NCI-H2081 treated with DMSO at 0.1 percent for 48 hours (cell line): ENCODE measurements at regions not wholly inside any gene's neighbourhood (a gene's known extent, or its start where the extent isn't known, plus 50 kb on each side); places are given as distances from the start of the nearest gene placed in this dataset.
"Not testable (repeated sequence)": the region's sequence is repeated elsewhere in the genome, so short reads cannot be mapped to it uniquely, and the experiment has no call there.

Experiments used
- DNase-seq: peaks from one replicate; lab custom pipeline; 2025; lab: John Stamatoyannopoulos, UW

DNA sequence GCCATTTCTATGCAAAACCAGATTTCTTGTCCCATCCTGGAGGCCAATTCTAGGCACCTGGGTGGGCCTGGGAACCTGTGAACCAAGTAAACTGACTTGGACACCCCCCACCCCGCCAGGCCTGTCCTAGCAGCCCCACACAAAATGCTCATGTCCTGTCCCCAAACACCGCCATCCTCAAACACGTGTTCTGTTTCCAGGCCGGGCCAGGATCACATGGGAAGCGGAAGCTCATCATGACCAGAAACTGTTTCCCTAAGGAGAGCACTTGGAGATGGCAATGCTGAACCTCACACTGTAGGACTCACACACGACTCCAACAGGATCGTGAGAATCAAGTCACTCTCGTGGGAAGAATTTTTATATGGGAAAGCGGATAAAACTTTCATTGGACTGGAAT lies 78.7 kb upstream of the DRD5 start:
- DNase-seq, result not testable (repeated sequence)

DNA sequence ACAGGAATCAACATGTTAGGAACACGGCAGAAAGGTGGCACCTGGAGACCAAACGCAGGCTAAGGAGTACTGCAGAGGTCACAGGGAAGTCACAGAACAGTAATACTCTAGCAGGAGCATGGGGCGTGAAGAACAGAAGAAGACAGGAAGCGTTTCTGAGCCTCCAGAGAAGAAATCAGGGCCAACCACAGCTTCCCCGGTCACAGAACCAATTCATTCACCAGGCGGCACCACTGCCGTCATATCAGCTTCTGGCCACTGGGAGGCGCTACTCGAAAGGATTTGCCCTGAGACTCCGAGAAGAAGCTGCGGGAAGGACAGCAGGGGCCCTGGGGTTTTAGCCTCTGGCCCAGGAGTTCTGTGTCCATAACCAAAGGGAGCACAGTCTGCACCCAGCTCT lies 78.0 kb upstream of the DRD5 start:
- DNase-seq, result peak; percentile 57

DNA sequence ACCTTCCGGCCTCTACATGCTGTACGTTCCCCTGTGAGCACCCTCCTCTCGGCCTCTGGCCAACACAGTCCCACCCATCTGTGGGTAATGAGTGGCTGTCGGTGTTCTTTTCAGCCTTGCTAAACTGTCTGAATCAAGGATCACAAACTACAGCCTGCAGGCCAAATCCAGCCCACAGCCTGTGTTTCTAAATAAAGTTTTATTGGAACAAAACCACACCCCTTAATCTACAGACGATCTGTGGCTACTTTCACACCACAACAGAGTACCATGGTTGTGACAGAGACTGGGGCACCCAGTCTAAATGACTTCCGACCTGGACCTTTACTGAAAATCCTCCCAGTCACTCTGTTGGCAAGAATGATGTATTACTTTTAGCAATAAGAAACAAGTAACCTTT lies 77.3 kb upstream of the DRD5 start:
- not testable (repeated sequence) for DNase-seq

DNA sequence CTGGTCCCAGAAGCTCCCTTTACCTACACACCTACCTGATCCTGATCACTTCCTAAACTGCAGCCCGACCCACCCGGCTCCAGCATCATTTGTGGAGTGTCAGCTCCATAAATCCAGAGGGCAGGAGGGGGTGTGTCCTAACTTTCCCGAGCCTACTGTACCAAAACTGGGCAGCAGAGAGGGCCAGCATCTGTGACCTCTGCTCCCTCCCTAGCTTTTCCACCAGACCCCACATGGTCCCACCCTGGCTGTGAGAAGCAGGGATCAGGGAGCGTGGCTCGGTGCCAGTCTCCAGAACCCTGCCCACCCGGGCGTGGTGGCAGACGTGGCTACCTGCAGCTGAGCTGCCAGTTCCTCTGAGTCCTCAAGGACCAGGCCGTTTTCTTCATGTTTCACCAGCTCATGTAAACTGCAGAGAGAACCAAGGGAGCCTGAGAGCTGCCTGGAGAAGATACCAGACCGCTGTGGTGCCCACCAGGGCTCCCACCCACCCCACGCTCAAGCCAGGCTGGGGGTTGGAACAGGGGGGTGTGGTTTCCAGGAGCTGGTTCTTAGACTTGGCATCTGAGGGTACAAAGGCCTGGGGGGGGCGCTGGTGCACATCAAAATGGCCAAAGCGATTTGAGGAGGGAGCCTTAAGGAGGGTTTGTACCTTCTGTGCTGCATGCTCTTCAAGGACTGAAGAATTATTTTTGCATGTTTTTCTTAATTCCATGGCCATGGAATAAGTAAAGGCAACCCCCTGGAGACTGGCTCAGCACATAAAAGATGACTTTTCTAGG lies 76.7 kb upstream of the DRD5 start:
- no peak for DNase-seq

DNA sequence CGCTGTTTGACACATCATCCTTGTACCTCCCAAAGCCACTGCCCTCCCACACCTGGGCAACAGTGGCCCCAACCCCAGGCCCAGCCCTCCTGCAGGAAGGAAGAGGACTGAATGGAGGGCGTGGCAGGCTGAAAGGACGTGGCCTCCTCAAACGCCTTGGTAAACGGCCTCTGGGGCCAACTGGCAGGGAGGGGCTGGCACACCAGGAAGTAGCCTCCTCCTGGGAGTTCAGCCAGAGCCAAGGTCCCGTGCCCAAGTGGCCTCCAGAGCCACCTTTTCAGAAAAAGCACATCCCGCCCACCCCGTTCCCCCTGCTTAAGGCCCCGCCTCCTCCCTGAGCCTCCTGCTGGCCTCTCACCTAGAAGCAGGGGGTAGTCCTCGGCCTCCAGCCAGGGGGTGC lies 74.2 kb upstream of the DRD5 start:
- not testable (repeated sequence) for DNase-seq

DNA sequence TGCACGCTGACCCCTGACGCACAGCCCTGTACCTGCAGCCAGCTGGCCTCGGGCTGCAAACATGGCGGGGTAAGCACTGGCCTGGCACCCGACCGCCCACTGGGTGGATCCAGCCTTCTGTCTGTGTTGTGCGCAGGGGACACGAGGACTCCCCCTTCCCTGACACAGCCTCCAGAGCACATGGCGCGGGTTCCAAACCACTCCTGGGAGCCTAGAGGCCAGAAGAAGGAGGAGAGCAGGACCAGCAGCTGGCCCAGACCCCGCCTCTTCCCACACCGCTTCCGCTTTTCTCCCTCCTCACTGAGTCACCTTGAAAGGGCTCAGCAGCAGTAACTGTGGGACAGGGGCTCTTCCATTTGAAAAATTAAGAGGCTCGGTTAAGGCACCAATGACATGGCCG lies 73.5 kb upstream of the DRD5 start:
- not testable (repeated sequence) for DNase-seq

DNA sequence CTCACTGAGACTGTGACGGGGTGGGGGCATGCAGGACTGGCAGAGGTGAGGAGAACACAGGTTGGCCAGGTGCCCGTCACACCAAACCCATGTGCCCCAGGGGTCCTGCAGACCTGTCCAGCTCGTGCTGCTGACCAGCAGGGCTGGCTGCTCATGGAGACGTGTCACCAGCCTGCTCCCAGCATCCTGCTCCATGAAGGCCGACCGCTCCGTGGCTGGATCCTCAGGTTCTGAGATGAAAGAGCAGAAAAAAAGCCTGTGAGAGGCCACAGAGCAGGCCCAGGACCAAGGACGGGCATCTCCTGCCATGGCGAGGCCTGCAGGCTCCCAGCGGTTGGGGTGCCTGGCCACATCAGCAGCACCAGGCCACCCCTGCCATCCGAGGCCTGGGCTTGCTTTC lies 71.7 kb upstream of the DRD5 start:
- no peak for DNase-seq

GRCh38 chr4:9715271-9715670 lies 66.2 kb upstream of the DRD5 start:
- not testable (repeated sequence) for DNase-seq

DNA sequence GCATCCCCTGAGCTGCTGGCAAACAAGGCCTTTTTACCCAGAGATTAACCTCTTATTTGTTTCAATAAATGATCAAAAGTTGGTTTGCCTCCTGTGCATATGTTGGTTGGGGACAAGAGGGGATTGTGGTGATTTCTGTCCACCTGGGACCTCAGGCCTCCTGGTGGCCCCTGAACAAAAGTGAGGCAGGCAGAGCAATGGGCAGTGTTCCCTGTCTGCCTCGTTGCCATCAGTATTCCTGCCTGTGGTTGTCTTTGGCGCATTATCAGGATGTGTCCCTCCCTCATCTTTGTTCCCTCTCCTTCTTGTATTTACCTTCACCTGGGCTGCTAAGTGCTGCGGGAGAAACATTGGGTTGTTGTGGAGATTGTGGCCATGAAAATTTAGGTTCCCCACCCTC lies 65.3 kb upstream of the DRD5 start:
- no peak for DNase-seq

DNA sequence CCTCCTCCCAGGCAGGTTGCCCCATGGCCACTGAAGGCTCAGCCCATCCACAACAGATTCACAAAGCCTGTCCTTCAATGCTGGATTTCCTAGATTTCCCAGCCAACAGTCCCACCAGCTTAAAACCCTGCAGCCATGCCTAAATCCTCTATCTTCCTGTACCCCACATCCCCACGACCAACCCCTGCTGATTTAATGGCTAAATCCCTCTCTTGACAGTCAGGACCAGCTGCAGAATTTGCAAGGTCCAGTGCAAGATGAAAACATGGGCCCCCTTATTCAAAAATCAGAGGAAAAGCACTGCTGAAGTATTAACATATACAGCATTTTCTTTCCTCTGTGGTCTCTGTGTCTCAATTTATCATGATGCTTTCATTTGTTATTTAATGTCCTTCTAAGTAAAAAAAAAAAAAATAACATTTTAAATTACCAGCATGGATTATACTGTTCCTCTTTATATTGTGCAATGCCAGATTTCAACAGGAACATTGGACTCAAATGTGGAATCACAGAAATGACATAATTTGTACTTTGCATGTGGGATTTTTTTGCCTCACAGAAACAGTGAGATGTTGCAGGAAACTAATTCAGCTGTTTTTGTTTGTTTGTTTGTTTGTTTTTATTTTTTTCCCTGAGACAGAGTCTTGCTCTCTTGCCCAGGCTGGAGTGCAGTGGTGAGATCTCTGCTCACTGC lies 63.0 kb upstream of the DRD5 start:
- DNase-seq, result not testable (repeated sequence)

GRCh38 chr4:9722131-9722530 lies 59.3 kb upstream of the DRD5 start:
- not testable (repeated sequence) for DNase-seq
